ENCODE measurements at regions not wholly inside any gene's neighbourhood (a gene's known extent, or its start where the extent isn't known, plus 50 kb on each side); places are given as distances from the start of the nearest gene placed in this dataset.

DNA sequence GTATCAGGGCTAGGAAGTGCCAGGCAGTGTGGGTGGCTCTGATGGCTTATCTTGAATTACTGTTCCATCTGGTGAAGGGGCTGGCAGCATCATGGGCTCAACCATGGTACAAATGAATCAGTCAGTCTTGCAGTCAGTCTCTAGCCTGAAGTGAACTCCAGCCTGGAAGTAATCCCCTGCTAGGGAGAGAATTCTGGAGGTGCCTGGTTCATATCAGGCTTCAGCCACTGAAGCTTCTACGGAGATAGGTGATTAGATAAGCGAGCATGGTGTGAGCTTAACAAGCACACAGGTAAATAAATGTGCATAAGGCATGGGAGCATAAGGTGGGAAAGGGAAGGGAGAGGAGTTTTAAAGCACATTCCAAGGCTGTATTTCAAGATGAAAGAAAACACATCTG lies 541.7 kb downstream of the MBD2 start:
- TF ChIP-seq, protein P1, sequence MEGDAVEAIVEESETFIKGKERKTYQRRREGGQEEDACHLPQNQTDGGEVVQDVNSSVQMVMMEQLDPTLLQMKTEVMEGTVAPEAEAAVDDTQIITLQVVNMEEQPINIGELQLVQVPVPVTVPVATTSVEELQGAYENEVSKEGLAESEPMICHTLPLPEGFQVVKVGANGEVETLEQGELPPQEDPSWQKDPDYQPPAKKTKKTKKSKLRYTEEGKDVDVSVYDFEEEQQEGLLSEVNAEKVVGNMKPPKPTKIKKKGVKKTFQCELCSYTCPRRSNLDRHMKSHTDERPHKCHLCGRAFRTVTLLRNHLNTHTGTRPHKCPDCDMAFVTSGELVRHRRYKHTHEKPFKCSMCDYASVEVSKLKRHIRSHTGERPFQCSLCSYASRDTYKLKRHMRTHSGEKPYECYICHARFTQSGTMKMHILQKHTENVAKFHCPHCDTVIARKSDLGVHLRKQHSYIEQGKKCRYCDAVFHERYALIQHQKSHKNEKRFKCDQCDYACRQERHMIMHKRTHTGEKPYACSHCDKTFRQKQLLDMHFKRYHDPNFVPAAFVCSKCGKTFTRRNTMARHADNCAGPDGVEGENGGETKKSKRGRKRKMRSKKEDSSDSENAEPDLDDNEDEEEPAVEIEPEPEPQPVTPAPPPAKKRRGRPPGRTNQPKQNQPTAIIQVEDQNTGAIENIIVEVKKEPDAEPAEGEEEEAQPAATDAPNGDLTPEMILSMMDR (IDR thresholded peaks at IDR 0.05 in 8 of 11, conservative IDR thresholded peaks at IDR 0.05 in 3 of 11): no peak
- TF ChIP-seq POLR2AphosphoS5 (IDR thresholded peaks at IDR 0.05): no peak

Data from spleen (tissue), 7 donors.